GM12864 (cell line): ENCODE measurements at regions not wholly inside any gene's neighbourhood (a gene's known extent, or its start where the extent isn't known, plus 50 kb on each side); places are given as distances from the start of the nearest gene placed in this dataset.

Experiments used
- DNase-seq: peaks from one replicate; pipeline ENCODE4 v3.0.0-alpha.2; 2011; ENCODE audit warnings: low read depth
- H3K4me3 ChIP-seq: 2 replicates; pipeline ENCODE4 v1.5.1; 2011; ENCODE audit warnings: mild to moderate bottlenecking, low read depth, low read length, control low read depth
- CTCF ChIP-seq: IDR thresholded peaks from 2 replicates; pipeline ENCODE4 v1.5.1; 2011; ENCODE audit warnings: low read depth, mild to moderate bottlenecking, moderate library complexity, low read length, control low read depth, inconsistent platforms; ENCODE audit errors: missing control alignments

DNA sequence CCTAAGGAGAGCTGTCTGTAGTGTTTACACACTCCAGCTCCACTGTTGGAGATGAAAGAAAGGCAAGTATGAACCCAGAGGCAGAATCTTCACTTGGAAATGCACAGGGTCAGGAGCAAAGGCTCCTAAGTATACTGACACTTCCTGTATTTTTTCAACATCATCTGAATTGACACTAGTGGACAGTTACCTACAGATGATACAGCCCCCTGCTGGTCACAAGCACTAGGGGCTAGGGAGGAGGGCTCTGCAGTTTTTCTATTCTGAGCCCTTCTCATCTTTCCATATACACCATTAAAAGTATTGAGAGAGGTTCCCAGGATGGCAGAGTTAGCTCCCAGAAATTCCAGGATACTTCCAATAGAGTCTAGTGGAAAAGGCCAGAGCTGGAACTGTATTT, 290.3 kb upstream of the API5 start:
- TF ChIP-seq CTCF, result peak; percentile 46
- DNase-seq, result no peak
- no peak overlapping the region for H3K4me3 ChIP-seq

DNA sequence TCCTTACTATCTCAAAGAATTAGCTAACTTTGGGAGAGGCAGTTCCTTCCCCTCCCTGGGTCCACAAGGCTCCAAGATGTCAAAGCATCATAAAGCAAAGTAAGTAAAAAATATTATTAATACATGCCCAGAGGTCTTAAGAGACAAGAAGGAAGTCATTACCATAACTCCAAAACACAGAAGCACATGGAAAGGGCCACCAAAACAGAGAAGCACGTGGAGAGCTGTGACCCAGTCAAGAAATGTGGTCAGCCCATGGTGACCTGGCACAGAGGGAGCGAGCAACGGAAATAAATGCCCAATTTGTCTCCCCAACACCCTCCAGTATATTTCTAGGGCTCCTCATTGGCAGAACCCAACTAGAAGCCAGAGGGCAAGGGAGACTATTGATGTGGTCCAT, 277.5 kb upstream of the API5 start:
- TF ChIP-seq CTCF, result no peak
- no peak for DNase-seq
- no peak overlapping the region for H3K4me3 ChIP-seq

DNA sequence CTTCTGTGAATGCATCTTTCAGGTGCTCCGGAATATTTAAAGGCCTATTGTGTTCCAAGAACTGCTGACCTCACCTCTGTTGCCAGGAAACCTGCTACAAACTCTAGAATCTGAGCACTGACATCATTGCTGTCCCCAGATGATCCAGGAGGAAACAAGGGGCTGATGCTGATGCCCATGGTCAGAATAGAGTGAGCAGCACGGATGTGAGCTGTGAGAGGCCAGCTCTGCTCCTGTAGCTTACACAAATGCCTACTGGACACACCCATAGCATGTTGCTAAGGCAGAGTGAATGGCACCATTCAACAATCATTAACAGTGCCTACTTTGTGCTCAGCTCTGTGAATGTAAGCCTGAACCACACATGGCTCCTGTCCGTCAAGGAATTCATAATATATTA, 276.7 kb upstream of the API5 start:
- no peak for TF ChIP-seq CTCF
- no peak for DNase-seq
- H3K4me3 ChIP-seq, result no peak overlapping the region

DNA sequence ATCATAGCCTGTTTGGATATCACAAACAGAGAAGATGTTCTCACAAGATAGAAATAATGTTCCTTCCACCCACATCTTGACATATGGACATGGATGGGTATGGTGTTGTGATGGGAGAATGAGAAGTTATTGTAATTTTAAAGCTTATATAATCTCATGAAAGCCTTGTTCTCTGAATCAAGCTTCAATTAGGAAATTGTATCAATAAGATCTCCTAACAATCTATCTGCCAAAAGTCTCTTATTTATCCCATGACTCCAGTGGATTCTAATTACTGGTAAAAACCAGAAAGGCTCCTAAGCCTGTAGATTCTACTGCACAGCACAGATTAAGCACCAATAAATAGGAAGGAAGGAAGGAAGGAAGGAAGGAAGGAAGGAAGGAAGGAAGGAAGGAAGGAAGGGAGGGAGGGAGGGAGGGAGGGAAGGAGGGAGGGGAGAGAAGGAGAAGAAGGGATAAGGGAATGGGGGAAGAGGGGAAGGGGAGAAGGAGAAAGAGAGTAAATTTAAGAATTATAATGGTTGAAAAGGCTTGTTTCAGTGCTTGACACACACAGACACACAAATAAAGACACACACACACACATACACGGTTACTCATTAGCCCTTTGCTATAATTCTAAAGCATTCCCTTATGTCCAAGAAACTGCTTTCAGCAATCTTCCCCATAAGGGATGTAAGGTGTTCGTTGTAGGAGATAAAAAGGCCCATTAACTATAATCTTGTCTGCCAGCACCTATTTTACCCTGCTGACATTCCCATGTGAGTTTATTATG, 258.0 kb upstream of the API5 start:
- TF ChIP-seq CTCF, result no peak
- no peak overlapping the region for H3K4me3 ChIP-seq
- no peak for DNase-seq

DNA sequence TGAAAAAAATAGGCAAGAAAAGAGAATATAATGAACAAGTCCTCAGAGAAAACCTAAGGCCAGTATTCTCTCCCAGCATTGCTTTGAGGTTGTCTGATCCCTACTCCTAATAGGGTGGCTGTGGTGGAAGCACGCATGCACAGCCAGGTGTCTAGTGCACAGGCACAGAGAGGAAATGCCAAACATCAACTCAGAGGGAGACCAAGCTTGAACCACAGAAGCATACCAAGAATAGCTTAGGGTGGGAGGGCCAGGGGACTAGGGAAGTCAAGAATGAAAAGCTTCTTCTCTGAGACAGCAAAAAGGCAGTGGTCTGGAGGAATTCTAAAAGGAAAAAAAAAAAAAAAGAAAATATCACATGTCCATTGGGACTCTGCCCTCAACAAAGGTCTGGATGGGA, 244.1 kb upstream of the API5 start:
- TF ChIP-seq CTCF, result no peak
- DNase-seq, result no peak
- no peak overlapping the region for H3K4me3 ChIP-seq

DNA sequence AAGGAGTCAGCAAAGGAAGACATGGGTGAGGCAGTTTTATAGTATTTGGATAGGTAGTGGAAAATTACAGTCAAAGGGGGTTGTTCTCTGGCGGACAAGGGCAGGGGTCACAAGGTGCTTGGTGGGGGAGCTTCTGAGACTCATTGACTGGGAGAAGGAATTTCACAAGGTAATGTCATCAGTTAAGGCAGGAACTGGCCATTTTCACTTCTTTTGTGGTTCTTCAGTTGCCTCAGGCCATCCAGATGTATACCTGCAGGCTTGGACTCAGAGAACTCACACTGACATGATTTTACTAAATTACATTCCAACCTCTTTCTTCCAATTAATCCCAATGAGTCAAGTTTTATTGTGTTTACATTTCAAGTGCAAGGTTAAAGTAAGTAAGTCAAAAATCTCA, 240.5 kb upstream of the API5 start:
- DNase-seq, result no peak
- TF ChIP-seq CTCF, result no peak
- no peak overlapping the region for H3K4me3 ChIP-seq

DNA sequence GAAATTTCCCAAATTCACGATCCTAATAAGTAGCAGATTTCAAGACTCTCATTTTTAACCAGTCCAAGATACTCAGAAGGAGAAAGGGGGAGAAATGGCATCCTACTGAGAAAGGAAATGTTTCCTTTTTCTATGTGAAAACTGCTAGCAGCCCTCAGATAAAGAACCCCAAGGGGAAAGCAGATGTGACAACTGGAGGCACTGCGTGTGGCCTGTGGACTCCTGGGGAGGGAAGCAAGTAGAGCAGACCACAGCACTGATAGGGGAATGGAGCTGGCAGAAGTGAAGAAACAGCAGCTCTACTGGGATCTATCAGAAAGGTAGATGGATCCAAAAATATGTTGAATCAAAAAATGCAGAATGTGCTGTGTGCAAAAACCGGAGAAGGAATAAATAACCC, 239.7 kb upstream of the API5 start:
- H3K4me3 ChIP-seq, result no peak overlapping the region
- DNase-seq, result no peak
- no peak for TF ChIP-seq CTCF
